Spleen (tissue), 7 donors: ENCODE measurements at regions not wholly inside any gene's neighbourhood (a gene's known extent, or its start where the extent isn't known, plus 50 kb on each side); places are given as distances from the start of the nearest gene placed in this dataset.

Experiments used
- CTCF ChIP-seq, 11 experiments: fragments of 200-600 bp in 7 of 11; fragments of 450-650 bp in 4 of 11; sonication (generic) in 4 of 11; IDR thresholded peaks in 8 of 11; conservative IDR thresholded peaks in 3 of 11; 1 replicate in 7 of 11; 2 replicates in 4 of 11; pipeline versions ENCODE4 v1.4.0 to v1.8.0; 2016 to 2021; ENCODE audit warnings: antibody characterized with exemption in 11 of 11, inconsistent platforms in 4 of 11, mild to moderate bottlenecking in 1 of 11
- POLR2A ChIP-seq, 3 donors: fragments of 450-650 bp; IDR thresholded peaks; one replicate each; pipeline ENCODE4 v1.5.1; 2017; ENCODE audit warnings: antibody characterized with exemption in 3 of 3, mild to moderate bottlenecking in 1 of 3
- POLR2AphosphoS5 ChIP-seq, 3 donors: sonication (generic); formaldehyde crosslinking; IDR thresholded peaks; one replicate each; pipeline ENCODE4 v1.5.1; 2017; ENCODE audit warnings: antibody characterized with exemption in 3 of 3
- donor health status: DM: no; HTN: no; CAD: no; lungs with moderate emphysema.
- donor health status: DM: no; HTN: no; CAD: no.
- donor health status: DM: no; HTN: no; CAD: no.

GRCh38 chr11:93940395-93940794, 80.8 kb upstream of the HEPHL1 start:
- no peak for TF ChIP-seq CTCF (IDR thresholded peaks at IDR 0.05 in 8 of 11, conservative IDR thresholded peaks at IDR 0.05 in 3 of 11)
- no peak for TF ChIP-seq POLR2AphosphoS5 (IDR thresholded peaks at IDR 0.05)
- TF ChIP-seq POLR2A (IDR thresholded peaks at IDR 0.05), result no peak
